Urothelium cell line (cell line): ENCODE measurements at regions not wholly inside any gene's neighbourhood (a gene's known extent, or its start where the extent isn't known, plus 50 kb on each side); places are given as distances from the start of the nearest gene placed in this dataset.
"Not testable (repeated sequence)": the region's sequence is repeated elsewhere in the genome, so short reads cannot be mapped to it uniquely, and the experiment has no call there.

Source experiments
- DNase-seq: peaks from one replicate; pipeline ENCODE4 v3.0.0; 2011; ENCODE audit warnings: low spot score, mixed read lengths
- FAIRE-seq: peaks from 2 replicates; lab custom pipeline; 2011; peaks lifted over from hg19 to GRCh38; lab: Jason Lieb, UNC

GRCh38 chr6:23804289-23804688, 321.7 kb upstream of the NRSN1 start:
- FAIRE-seq, DNase-seq: not testable (repeated sequence)

GRCh38 chr6:23821141-23821540, 304.9 kb upstream of the NRSN1 start:
- not testable (repeated sequence) for DNase-seq, FAIRE-seq

GRCh38 chr6:23823421-23823820, 302.6 kb upstream of the NRSN1 start:
- FAIRE-seq (no peak), DNase-seq (no peak)

GRCh38 chr6:23826572-23826971, 299.4 kb upstream of the NRSN1 start:
- FAIRE-seq, result no peak
- DNase-seq, result no peak

- no peak for DNase-seq
- FAIRE-seq, result no peak
Measured at GRCh38 chr6:23828861-23829260, 297.2 kb upstream of the NRSN1 start.

- no peak for DNase-seq
- no peak for FAIRE-seq
Measured at GRCh38 chr6:23841116-23841515, 284.9 kb upstream of the NRSN1 start.

GRCh38 chr6:23842760-23843159, 283.3 kb upstream of the NRSN1 start:
- DNase-seq (no peak), FAIRE-seq (no peak)

- DNase-seq (no peak), FAIRE-seq (no peak)
Measured at GRCh38 chr6:23851522-23851921, 274.5 kb upstream of the NRSN1 start.

- FAIRE-seq, result not testable (repeated sequence)
Measured at GRCh38 chr6:23853566-23854133, 272.4 kb upstream of the NRSN1 start.

GRCh38 chr6:23854154-23854553, 271.9 kb upstream of the NRSN1 start:
- not testable (repeated sequence) for FAIRE-seq, DNase-seq

More at GRCh38 chr6:23853566-23854133, 272.4 kb upstream of the NRSN1 start:
- not testable (repeated sequence) for DNase-seq

- DNase-seq (no peak), FAIRE-seq (no peak)
Measured at GRCh38 chr6:23855497-23856116, 270.4 kb upstream of the NRSN1 start.

- FAIRE-seq (no peak), DNase-seq (no peak)
Measured at GRCh38 chr6:23870496-23870895, 255.5 kb upstream of the NRSN1 start.

GRCh38 chr6:23873161-23873560, 252.9 kb upstream of the NRSN1 start:
- FAIRE-seq, result no peak
- DNase-seq, result no peak

GRCh38 chr6:23875006-23875405, 251.0 kb upstream of the NRSN1 start:
- no peak for DNase-seq
- FAIRE-seq, result no peak

- DNase-seq (no peak), FAIRE-seq (no peak)
Measured at GRCh38 chr6:23879816-23880215, 246.2 kb upstream of the NRSN1 start.

- FAIRE-seq (no peak), DNase-seq (no peak)
Measured at GRCh38 chr6:23890543-23891227, 235.3 kb upstream of the NRSN1 start.

GRCh38 chr6:23905133-23905815, 220.7 kb upstream of the NRSN1 start:
- DNase-seq, result no peak
- FAIRE-seq, result no peak

GRCh38 chr6:23910420-23910819, 215.6 kb upstream of the NRSN1 start:
- DNase-seq (no peak), FAIRE-seq (no peak)

- DNase-seq (no peak), FAIRE-seq (no peak)
Measured at GRCh38 chr6:23927935-23928334, 198.1 kb upstream of the NRSN1 start.

GRCh38 chr6:23929201-23929600, 196.8 kb upstream of the NRSN1 start:
- DNase-seq (no peak), FAIRE-seq (no peak)

- DNase-seq (no peak), FAIRE-seq (no peak)
Measured at GRCh38 chr6:23940466-23940865, 185.5 kb upstream of the NRSN1 start.

GRCh38 chr6:23951691-23952090, 174.3 kb upstream of the NRSN1 start:
- DNase-seq (no peak), FAIRE-seq (no peak)
